ENCODE measurements at regions not wholly inside any gene's neighbourhood (a gene's known extent, or its start where the extent isn't known, plus 50 kb on each side); places are given as distances from the start of the nearest gene placed in this dataset.

DNA sequence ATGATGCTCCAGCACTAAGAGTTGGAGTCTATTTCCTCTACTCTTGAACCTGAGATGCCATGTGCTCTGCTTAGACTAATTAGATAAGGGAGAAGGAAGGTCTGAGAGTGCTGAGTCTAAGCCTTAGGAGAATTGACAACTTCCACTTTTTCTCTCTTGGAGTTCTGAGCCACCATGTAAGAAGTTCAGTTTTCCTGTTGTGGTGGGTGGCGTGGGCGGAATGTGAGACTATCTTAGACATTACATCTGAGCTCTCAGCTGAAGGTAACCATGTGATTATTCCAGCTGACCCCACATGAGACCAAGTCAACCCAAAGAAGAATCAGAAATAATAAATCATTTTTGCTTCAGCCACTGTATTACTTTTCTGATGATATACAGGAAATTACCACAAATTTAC, 404.5 kb upstream of the LRRC7 start:
- CTCF ChIA-PET, result no interaction called here
- no peak for DNase-seq (ENCODE audit: low read depth, low spot score)
- Histone ChIP-seq H3K27me3 (ENCODE audit: control insufficient read depth, insufficient read depth, low read length) (no peaks in the 10 kb centered on the region), H3K27ac (ENCODE audit: low read depth, low read length) (no peak overlapping the region), H3K4me3 (ENCODE audit: low read depth, low read length) (no peak overlapping the region), H3K9me3 (ENCODE audit: control insufficient read depth, insufficient read depth, low read length) (no peaks in the 10 kb centered on the region)
- POLR2A ChIA-PET, result no interaction called here
- TF ChIP-seq, protein P1, sequence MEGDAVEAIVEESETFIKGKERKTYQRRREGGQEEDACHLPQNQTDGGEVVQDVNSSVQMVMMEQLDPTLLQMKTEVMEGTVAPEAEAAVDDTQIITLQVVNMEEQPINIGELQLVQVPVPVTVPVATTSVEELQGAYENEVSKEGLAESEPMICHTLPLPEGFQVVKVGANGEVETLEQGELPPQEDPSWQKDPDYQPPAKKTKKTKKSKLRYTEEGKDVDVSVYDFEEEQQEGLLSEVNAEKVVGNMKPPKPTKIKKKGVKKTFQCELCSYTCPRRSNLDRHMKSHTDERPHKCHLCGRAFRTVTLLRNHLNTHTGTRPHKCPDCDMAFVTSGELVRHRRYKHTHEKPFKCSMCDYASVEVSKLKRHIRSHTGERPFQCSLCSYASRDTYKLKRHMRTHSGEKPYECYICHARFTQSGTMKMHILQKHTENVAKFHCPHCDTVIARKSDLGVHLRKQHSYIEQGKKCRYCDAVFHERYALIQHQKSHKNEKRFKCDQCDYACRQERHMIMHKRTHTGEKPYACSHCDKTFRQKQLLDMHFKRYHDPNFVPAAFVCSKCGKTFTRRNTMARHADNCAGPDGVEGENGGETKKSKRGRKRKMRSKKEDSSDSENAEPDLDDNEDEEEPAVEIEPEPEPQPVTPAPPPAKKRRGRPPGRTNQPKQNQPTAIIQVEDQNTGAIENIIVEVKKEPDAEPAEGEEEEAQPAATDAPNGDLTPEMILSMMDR (IDR thresholded peaks at IDR 0.05; ENCODE audit: low read depth, low read length), result no peak

DNA sequence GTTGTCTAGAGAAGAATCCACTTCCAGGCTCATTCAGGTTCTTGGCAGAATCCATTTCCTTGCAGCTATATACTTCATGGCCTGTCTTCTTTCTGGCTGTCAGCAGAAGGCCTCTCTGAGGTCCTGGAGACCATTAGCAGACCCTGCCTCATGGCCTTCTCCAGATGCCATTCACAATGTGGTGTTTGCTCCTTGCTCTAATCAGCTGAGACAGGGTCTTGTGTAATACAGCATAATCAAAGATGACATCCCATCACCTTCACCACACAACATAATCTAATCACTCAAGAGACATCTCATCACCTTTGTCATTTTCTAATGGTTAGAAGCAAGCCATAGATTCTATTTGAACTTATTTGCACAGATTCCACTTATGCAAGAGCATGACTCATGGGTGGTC, 403.9 kb upstream of the LRRC7 start:
- ChIA-PET CTCF (no interaction called here), POLR2A (no interaction called here)
- Histone ChIP-seq H3K9me3 (ENCODE audit: control insufficient read depth, insufficient read depth, low read length) (no peaks in the 10 kb centered on the region), H3K27ac (ENCODE audit: low read depth, low read length) (no peak overlapping the region), H3K27me3 (ENCODE audit: control insufficient read depth, insufficient read depth, low read length) (no peaks in the 10 kb centered on the region), H3K4me3 (ENCODE audit: low read depth, low read length) (no peak overlapping the region)
- TF ChIP-seq, protein P1 (IDR thresholded peaks at IDR 0.05; ENCODE audit: low read depth, low read length), result no peak
- DNase-seq (ENCODE audit: low read depth, low spot score), result no peak

DNA sequence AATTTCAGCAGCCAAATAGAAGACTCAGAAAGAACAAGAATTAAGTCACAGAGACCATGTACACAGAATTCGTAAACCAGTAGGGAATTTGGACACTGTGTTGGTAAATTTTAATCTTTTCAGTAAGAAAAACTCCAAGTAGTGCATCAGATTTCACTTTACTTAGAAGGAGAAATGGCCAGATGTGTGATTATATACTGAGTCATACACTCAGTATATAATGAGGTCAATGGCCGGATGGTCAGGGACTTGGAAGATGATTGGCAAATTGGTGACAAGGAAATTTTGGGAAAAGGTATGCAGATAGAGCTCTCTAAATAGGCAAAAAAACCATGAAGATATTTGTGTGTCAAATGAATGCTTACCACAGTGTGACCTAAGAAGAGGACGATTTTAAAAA, 399.8 kb upstream of the LRRC7 start:
- CTCF ChIA-PET, result no interaction called here
- Histone ChIP-seq H3K4me3 (ENCODE audit: low read depth, low read length) (no peak overlapping the region), H3K27me3 (ENCODE audit: control insufficient read depth, insufficient read depth, low read length) (no peaks in the 10 kb centered on the region), H3K27ac (ENCODE audit: low read depth, low read length) (no peak overlapping the region), H3K9me3 (ENCODE audit: control insufficient read depth, insufficient read depth, low read length) (no peaks in the 10 kb centered on the region)
- POLR2A ChIA-PET, result no interaction called here
- no peak for DNase-seq (ENCODE audit: low read depth, low spot score)
- TF ChIP-seq, protein P1 (IDR thresholded peaks at IDR 0.05; ENCODE audit: low read depth, low read length), result no peak

DNA sequence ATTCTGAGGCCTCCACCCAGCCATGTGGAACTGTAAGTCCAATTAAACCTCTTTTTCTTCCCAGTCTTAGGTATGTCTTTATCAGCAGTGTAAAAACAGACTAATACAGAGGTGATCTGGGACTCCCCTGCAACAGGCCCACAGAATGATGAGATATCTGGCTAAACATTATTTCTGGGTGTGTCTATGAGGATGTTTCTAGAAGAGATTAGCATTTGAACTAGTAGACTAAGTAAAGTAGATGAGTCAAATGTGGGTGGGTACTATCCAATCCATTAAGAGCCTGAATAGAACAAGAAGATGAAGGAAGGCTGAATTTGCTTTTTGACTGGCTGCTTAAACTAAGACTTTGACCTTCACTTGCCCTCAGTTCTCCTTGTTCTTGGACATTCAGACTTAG, 396.5 kb upstream of the LRRC7 start:
- Histone ChIP-seq H3K9me3 (ENCODE audit: control insufficient read depth, insufficient read depth, low read length) (no peaks in the 10 kb centered on the region), H3K27me3 (ENCODE audit: control insufficient read depth, insufficient read depth, low read length) (no peaks in the 10 kb centered on the region), H3K4me3 (ENCODE audit: low read depth, low read length) (no peak overlapping the region), H3K27ac (ENCODE audit: low read depth, low read length) (no peak overlapping the region)
- ChIA-PET CTCF (no interaction called here), POLR2A (no interaction called here)
- no peak for DNase-seq (ENCODE audit: low read depth, low spot score)
- TF ChIP-seq, protein P1 (IDR thresholded peaks at IDR 0.05; ENCODE audit: low read depth, low read length), result no peak

DNA sequence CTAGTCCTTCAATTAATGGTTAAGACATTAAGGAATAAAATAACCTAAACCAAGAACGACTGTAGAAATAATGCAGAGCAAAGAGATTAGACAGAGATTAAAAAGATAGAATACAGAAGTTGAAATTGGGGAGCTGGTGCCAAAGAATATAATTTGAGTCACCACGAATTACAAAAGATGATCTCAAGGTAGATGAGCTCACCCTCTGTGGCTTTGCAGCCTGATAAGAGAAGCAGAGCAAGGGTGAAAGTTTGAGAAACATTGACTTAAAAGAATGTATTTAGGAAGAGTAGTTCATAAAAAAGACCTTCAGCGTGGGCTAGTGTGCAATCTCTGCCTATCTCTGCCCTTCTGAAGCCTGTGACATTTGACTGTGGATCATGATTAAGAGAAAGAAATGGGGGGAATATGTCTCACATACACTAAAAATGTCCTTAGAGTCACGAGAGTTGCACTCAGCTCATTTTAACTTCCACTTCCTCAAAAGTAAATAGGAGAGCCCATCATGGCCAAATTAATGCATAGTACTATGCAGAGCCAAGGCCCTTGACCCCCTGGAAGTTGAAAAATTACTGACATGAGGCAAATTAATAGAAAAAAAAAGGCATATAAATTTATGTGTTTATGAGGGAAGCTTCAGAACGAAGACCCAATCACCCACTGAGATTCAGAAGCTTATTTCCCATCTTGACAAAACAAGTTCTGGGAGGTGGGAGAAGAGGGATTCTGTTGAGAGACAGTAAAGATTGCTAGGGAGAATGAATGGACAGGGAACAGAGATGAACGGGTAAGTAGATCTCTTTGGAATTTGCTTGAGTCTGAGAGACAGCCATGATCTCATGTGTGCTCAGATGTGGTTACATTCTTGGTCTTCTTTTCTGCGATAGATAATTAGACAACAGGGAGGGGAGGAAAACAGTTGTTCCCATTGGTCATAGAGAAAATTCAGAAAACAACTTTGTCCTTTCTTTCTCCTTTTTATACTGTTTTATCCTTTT, 395.4 kb upstream of the LRRC7 start:
- Histone ChIP-seq H3K27me3 (ENCODE audit: control insufficient read depth, insufficient read depth, low read length) (no peaks in the 10 kb centered on the region), H3K9me3 (ENCODE audit: control insufficient read depth, insufficient read depth, low read length) (no peaks in the 10 kb centered on the region), H3K27ac (ENCODE audit: low read depth, low read length) (no peak overlapping the region), H3K4me3 (ENCODE audit: low read depth, low read length) (no peak overlapping the region)
- ChIA-PET CTCF (no interaction called here), POLR2A (no interaction called here)
- DNase-seq (ENCODE audit: low read depth, low spot score), result no peak
- TF ChIP-seq, protein P1 (IDR thresholded peaks at IDR 0.05; ENCODE audit: low read depth, low read length), result no peak
